NB4 (cell line): ENCODE measurements at regions not wholly inside any gene's neighbourhood (a gene's known extent, or its start where the extent isn't known, plus 50 kb on each side); places are given as distances from the start of the nearest gene placed in this dataset.
"Not testable (repeated sequence)": the region's sequence is repeated elsewhere in the genome, so short reads cannot be mapped to it uniquely, and the experiment has no call there.

Experiments
- DNase-seq: peaks from one replicate; pipeline ENCODE4 v3.0.0; 2010; ENCODE audit warnings: low read depth
- H3K4me3 ChIP-seq: one replicate; pipeline ENCODE4 v1.5.1; 2011; ENCODE audit warnings: mild to moderate bottlenecking, low read depth, low read length, moderate library complexity
- MAX ChIP-seq: IDR thresholded peaks from 2 replicates; pipeline ENCODE4 v1.6.1; 2011; ENCODE audit warnings: low read depth, low read length
- MYC ChIP-seq: IDR thresholded peaks from 2 replicates; pipeline ENCODE4 v1.6.1; 2011; ENCODE audit warnings: low read depth, low read length
- POLR2A ChIP-seq: IDR thresholded peaks from 2 replicates; pipeline ENCODE4 v1.6.1; 2011; ENCODE audit warnings: mild to moderate bottlenecking; ENCODE audit not compliant: insufficient read length; ENCODE audit errors: extremely low read depth
- TF ChIP-seq, protein P1 (sequence below): IDR thresholded peaks from one replicate; pipeline ENCODE4 v1.5.1; 2012; ENCODE audit warnings: low read depth, low read length

GRCh38 chr4:33837043-33837838 lies 2407.1 kb downstream of the ARAP2 start:
- no peak for DNase-seq
- no peak for TF ChIP-seq POLR2A
- TF ChIP-seq, protein P1, sequence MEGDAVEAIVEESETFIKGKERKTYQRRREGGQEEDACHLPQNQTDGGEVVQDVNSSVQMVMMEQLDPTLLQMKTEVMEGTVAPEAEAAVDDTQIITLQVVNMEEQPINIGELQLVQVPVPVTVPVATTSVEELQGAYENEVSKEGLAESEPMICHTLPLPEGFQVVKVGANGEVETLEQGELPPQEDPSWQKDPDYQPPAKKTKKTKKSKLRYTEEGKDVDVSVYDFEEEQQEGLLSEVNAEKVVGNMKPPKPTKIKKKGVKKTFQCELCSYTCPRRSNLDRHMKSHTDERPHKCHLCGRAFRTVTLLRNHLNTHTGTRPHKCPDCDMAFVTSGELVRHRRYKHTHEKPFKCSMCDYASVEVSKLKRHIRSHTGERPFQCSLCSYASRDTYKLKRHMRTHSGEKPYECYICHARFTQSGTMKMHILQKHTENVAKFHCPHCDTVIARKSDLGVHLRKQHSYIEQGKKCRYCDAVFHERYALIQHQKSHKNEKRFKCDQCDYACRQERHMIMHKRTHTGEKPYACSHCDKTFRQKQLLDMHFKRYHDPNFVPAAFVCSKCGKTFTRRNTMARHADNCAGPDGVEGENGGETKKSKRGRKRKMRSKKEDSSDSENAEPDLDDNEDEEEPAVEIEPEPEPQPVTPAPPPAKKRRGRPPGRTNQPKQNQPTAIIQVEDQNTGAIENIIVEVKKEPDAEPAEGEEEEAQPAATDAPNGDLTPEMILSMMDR: no peak
- TF ChIP-seq MYC: no peak

GRCh38 chr4:33841120-33841519 lies 2403.2 kb downstream of the ARAP2 start:
- TF ChIP-seq MYC: no peak
- TF ChIP-seq, protein P1: no peak
- no peak for TF ChIP-seq MAX
- TF ChIP-seq POLR2A: no peak
- no peak for DNase-seq
- H3K4me3 ChIP-seq: no peak overlapping the region

More at GRCh38 chr4:33837043-33837838, 2407.1 kb downstream of the ARAP2 start:
- no peak overlapping the region for H3K4me3 ChIP-seq

- H3K4me3 ChIP-seq: no peak overlapping the region
- DNase-seq: no peak
- TF ChIP-seq MYC (no peak), MAX (no peak), POLR2A (no peak)
- TF ChIP-seq, protein P1: no peak
Measured at GRCh38 chr4:33850371-33850902, 2393.9 kb downstream of the ARAP2 start.

- not testable (repeated sequence) for DNase-seq, H3K4me3 ChIP-seq
Measured at GRCh38 chr4:33853670-33854069, 2390.6 kb downstream of the ARAP2 start.

DNA sequence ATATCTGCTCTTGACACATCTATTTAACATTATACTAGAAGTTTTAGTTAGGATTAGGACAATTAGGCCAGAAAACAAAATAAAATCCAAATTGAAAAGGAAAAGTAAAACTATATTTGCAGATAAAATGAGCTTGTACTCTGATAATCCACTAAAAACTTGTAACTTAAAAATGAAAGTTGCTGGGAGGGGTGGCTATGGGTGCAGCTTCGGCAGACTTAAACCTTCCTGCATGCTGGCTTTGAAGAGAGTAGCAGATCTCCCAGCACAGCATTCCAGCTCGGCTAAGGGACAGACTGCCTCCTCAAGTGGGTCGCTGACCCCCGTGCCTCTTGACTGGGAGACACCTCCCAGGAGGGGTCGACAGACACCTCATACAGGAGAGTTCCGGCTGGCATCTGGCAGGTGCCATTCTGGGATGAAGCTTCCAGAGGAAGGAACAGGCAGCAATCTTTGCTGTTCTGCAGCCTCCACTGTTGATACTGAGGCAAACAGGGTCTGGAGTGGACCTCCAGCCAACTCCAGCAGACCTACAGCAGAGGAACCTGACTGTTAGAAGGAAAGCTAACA lies 2379.9 kb downstream of the ARAP2 start:
- no peak overlapping the region for H3K4me3 ChIP-seq

GRCh38 chr4:33873791-33874190 lies 2370.5 kb downstream of the ARAP2 start:
- TF ChIP-seq POLR2A (no peak), MYC (no peak), MAX (no peak)
- TF ChIP-seq, protein P1: no peak
- DNase-seq: no peak
- no peak overlapping the region for H3K4me3 ChIP-seq

More for the DNA sequence above, 2379.9 kb downstream of the ARAP2 start:
- DNase-seq: no peak
- TF ChIP-seq MAX (no peak), MYC (no peak), POLR2A (no peak)
- TF ChIP-seq, protein P1: no peak
